ENCODE measurements at regions not wholly inside any gene's neighbourhood (a gene's known extent, or its start where the extent isn't known, plus 50 kb on each side); places are given as distances from the start of the nearest gene placed in this dataset.

GRCh38 chr14:23707415-23707814 is 71.3 kb downstream of the DHRS2 start:
- Mint-ChIP-seq H3K36me3 (ENCODE audit: insufficient read depth in 1 of 3, low read depth in 3 of 3) (peaks cover 3 to 19% (median 7%) of the 10 kb centered on the region in 3 experiments; a peak in 5 of 7 replicates), H3K4me3 (no peak overlapping the region), H3K27me3 (ENCODE audit: low read depth) (no peaks in the 10 kb centered on the region; the same call in 1 of the 2 replicates), H3K9me3 (peaks cover 63 to 88% of the 10 kb centered on the region in 2 experiments), H3K4me1 (no peaks in the 10 kb centered on the region), H3K27ac (no peak overlapping the region)
- Histone ChIP-seq H3K56ac (ENCODE audit: insufficient read length, low read depth, low read length) (no peak overlapping the region), H3T11ph (ENCODE audit: low read length) (no peak overlapping the region), H3K23ac (ENCODE audit: insufficient read length, low read depth, low read length) (no peak overlapping the region), H3K79me2 (ENCODE audit: insufficient read depth, low read length) (no peaks in the 10 kb centered on the region), H2BK15ac (ENCODE audit: low read depth, low read length) (no peak overlapping the region), H3K9me3 (ENCODE audit: control insufficient read depth, low read depth, low read length) (peaks cover 36% of the 10 kb centered on the region), H4K8ac (replicated peaks; ENCODE audit: insufficient read length, low read depth, low read length) (no peak overlapping the region), H2AFZ (ENCODE audit: low read length) (no peak overlapping the region), H3K4me2 (ENCODE audit: insufficient read depth, insufficient read length, low read length) (no peak overlapping the region), H3K23me2 (ENCODE audit: insufficient read length, low read depth, low read length, poor library complexity, severe bottlenecking) (no peaks in the 10 kb centered on the region), H3K4me1 (ENCODE audit: insufficient read depth, low read length) (no peaks in the 10 kb centered on the region), H3K27ac (ENCODE audit: insufficient read length, low read depth, low read length) (no peak overlapping the region), H2BK5ac (ENCODE audit: insufficient read length, low read length) (no peak overlapping the region), H3K14ac (ENCODE audit: insufficient read depth, low read length) (no peak overlapping the region), H2BK20ac (ENCODE audit: low read depth, low read length, poor library complexity, severe bottlenecking) (no peak overlapping the region), H3K27me3 (ENCODE audit: insufficient read depth, low read length) (no peaks in the 10 kb centered on the region), H3K18ac (ENCODE audit: insufficient read length, low read depth, low read length) (no peak overlapping the region), H2AK5ac (ENCODE audit: insufficient read length, low read length) (no peak overlapping the region), H3K79me1 (ENCODE audit: insufficient read depth, low read depth, low read length, poor library complexity, severe bottlenecking) (no peaks in the 10 kb centered on the region), H4K20me1 (ENCODE audit: control insufficient read depth, insufficient read depth, insufficient read length) (no peaks in the 10 kb centered on the region), H3K4ac (ENCODE audit: low read depth, low read length) (no peak overlapping the region), H2BK12ac (ENCODE audit: insufficient read length, low read depth, low read length) (no peak overlapping the region), H3K9ac (ENCODE audit: extremely low read depth, insufficient read length, low read length) (no peak overlapping the region), H4K91ac (ENCODE audit: insufficient read length, low read depth, low read length) (no peak overlapping the region), H2BK120ac (ENCODE audit: low read depth, low read length, poor library complexity, severe bottlenecking) (no peak overlapping the region), H4K5ac (ENCODE audit: insufficient read length, low read depth, low read length) (no peak overlapping the region)
- no peak for DNase-seq
- TF ChIP-seq, protein P1, sequence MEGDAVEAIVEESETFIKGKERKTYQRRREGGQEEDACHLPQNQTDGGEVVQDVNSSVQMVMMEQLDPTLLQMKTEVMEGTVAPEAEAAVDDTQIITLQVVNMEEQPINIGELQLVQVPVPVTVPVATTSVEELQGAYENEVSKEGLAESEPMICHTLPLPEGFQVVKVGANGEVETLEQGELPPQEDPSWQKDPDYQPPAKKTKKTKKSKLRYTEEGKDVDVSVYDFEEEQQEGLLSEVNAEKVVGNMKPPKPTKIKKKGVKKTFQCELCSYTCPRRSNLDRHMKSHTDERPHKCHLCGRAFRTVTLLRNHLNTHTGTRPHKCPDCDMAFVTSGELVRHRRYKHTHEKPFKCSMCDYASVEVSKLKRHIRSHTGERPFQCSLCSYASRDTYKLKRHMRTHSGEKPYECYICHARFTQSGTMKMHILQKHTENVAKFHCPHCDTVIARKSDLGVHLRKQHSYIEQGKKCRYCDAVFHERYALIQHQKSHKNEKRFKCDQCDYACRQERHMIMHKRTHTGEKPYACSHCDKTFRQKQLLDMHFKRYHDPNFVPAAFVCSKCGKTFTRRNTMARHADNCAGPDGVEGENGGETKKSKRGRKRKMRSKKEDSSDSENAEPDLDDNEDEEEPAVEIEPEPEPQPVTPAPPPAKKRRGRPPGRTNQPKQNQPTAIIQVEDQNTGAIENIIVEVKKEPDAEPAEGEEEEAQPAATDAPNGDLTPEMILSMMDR (conservative IDR thresholded peaks at IDR 0.05), result no peak
- no CpG with 5 or more reads among the region's 5 CpGs for WGBS (ENCODE audit: extremely low coverage, insufficient read length, low lambda C conversion rate)
